Astrocyte (in vitro differentiated cells and primary cell): ENCODE measurements at regions not wholly inside any gene's neighbourhood (a gene's known extent, or its start where the extent isn't known, plus 50 kb on each side); places are given as distances from the start of the nearest gene placed in this dataset.
A peak's percentile ranks its signal among the peaks of the same experiment; 100 is the strongest.

ENCODE experiments used
- DNase-seq: peaks from one replicate; pipeline ENCODE4 v3.0.0-alpha.2; 2010; ENCODE audit warnings: low read depth
- FAIRE-seq: peaks from 2 replicates; lab custom pipeline; 2011; peaks lifted over from hg19 to GRCh38; lab: Jason Lieb, UNC
- H2AFZ ChIP-seq: 2 replicates; pipeline ENCODE4 v1.6.0; 2012; ENCODE audit warnings: low read depth, low read length, inconsistent platforms
- H3K27ac ChIP-seq: 2 replicates; pipeline ENCODE4 v1.5.1; 2011; ENCODE audit warnings: low read depth, low read length, inconsistent platforms
- H3K27me3 ChIP-seq: 2 replicates; pipeline ENCODE4 v1.6.0; 2011; ENCODE audit warnings: low read length, inconsistent platforms; ENCODE audit not compliant: insufficient read depth
- H3K36me3 ChIP-seq: 2 replicates; pipeline ENCODE4 v1.5.1; 2011; ENCODE audit warnings: low read length, inconsistent platforms; ENCODE audit not compliant: insufficient read depth
- H3K4me1 ChIP-seq: 2 replicates; pipeline ENCODE4 v1.5.1; 2011; ENCODE audit warnings: low read length, inconsistent platforms; ENCODE audit not compliant: insufficient read depth
- H3K4me2 ChIP-seq: 2 replicates; pipeline ENCODE4 v1.6.0; 2012; ENCODE audit warnings: low read length, inconsistent platforms
- H3K4me3 ChIP-seq: 2 replicates; pipeline ENCODE4 v1.5.1; 2011; ENCODE audit warnings: low read depth, mild to moderate bottlenecking, low read length, inconsistent platforms; ENCODE audit not compliant: insufficient read depth
- H3K79me2 ChIP-seq: 2 replicates; pipeline ENCODE4 v1.6.0; 2012; ENCODE audit warnings: mild to moderate bottlenecking, low read length, inconsistent platforms; ENCODE audit not compliant: insufficient read depth
- H3K9ac ChIP-seq: 2 replicates; pipeline ENCODE4 v1.6.0; 2012; ENCODE audit warnings: mild to moderate bottlenecking, low read length, inconsistent platforms
- H3K9me3 ChIP-seq: 2 replicates; pipeline ENCODE4 v1.5.1; 2012; ENCODE audit warnings: low read depth, mild to moderate bottlenecking, low read length, inconsistent platforms; ENCODE audit not compliant: insufficient read depth
- H4K20me1 ChIP-seq: 2 replicates; pipeline ENCODE4 v1.6.0; 2012; ENCODE audit warnings: low read length, inconsistent platforms; ENCODE audit not compliant: insufficient read depth
- H3K27ac Mint-ChIP-seq: one replicate; pipeline ENCODE4 v1.8.0; 2021; ENCODE audit warnings: mild to moderate bottlenecking, mixed read lengths; ENCODE audit not compliant: unreplicated experiment
- H3K27me3 Mint-ChIP-seq: one replicate; pipeline ENCODE4 v1.8.0; 2021; ENCODE audit warnings: low read depth, mixed read lengths; ENCODE audit not compliant: unreplicated experiment
- H3K36me3 Mint-ChIP-seq: one replicate; pipeline ENCODE4 v1.8.0; 2021; ENCODE audit warnings: low read depth, mixed read lengths; ENCODE audit not compliant: unreplicated experiment
- H3K4me1 Mint-ChIP-seq: one replicate; pipeline ENCODE4 v1.8.0; 2021; ENCODE audit warnings: low read depth, mixed read lengths; ENCODE audit not compliant: unreplicated experiment
- H3K4me3 Mint-ChIP-seq: one replicate; pipeline ENCODE4 v1.8.0; 2021; ENCODE audit warnings: mild to moderate bottlenecking, moderate library complexity, mixed read lengths; ENCODE audit not compliant: unreplicated experiment
- H3K9me3 Mint-ChIP-seq: one replicate; pipeline ENCODE4 v1.8.0; 2021; ENCODE audit warnings: mild to moderate bottlenecking, mixed read lengths; ENCODE audit not compliant: unreplicated experiment
- CTCF ChIP-seq: IDR thresholded peaks from 2 replicates; pipeline ENCODE4 v1.5.1; 2011; ENCODE audit warnings: low read depth, mild to moderate bottlenecking, inconsistent platforms, low read length, moderate library complexity; ENCODE audit not compliant: insufficient read depth
- EZH2 ChIP-seq: IDR thresholded peaks from 2 replicates; pipeline ENCODE4 v1.6.1; 2012; ENCODE audit warnings: mild to moderate bottlenecking, low read length, inconsistent platforms; ENCODE audit not compliant: insufficient read depth

GRCh38 chr21:34202553-34203372, 129.4 kb downstream of the MRPS6 start:
- Histone ChIP-seq H3K4me1 (peaks cover 14% of the 10 kb centered on the region), H3K36me3 (no peaks in the 10 kb centered on the region), H3K27me3 (peaks cover 3% of the 10 kb centered on the region), H3K4me3 (peak overlapping the region; percentile 56), H3K27ac (no peak overlapping the region), H4K20me1 (no peaks in the 10 kb centered on the region), H2AFZ (peak overlapping the region; percentile 91), H3K9me3 (no peaks in the 10 kb centered on the region), H3K79me2 (no peaks in the 10 kb centered on the region), H3K4me2 (peak overlapping the region; percentile 92), H3K9ac (peak overlapping the region; percentile 58)
- no peaks in the 10 kb centered on the region for H3K9me3 Mint-ChIP-seq
- H3K4me1 Mint-ChIP-seq: peaks cover 25% of the 10 kb centered on the region
- no peaks in the 10 kb centered on the region for H3K27me3 Mint-ChIP-seq
- peak overlapping the region; percentile 82 for H3K4me3 Mint-ChIP-seq
- DNase-seq (no peak), FAIRE-seq (no peak)
- peak overlapping the region; percentile 81 for H3K27ac Mint-ChIP-seq
- H3K36me3 Mint-ChIP-seq: no peaks in the 10 kb centered on the region
- no peak for TF ChIP-seq EZH2
- TF ChIP-seq CTCF: no peak

- Mint-ChIP-seq H3K4me3 (no peak overlapping the region), H3K9me3 (no peaks in the 10 kb centered on the region), H3K36me3 (no peaks in the 10 kb centered on the region), H3K27ac (no peak overlapping the region), H3K27me3 (no peaks in the 10 kb centered on the region), H3K4me1 (peaks cover 19% of the 10 kb centered on the region)
- FAIRE-seq: no peak
- Histone ChIP-seq H3K79me2 (no peaks in the 10 kb centered on the region), H3K4me3 (no peak overlapping the region), H3K9me3 (no peaks in the 10 kb centered on the region), H3K9ac (no peak overlapping the region), H3K36me3 (no peaks in the 10 kb centered on the region), H3K4me1 (peaks cover 14% of the 10 kb centered on the region), H3K4me2 (no peak overlapping the region), H4K20me1 (no peaks in the 10 kb centered on the region), H2AFZ (no peak overlapping the region), H3K27ac (no peak overlapping the region), H3K27me3 (peaks cover 3% of the 10 kb centered on the region)
- TF ChIP-seq EZH2 (no peak), CTCF (no peak)
- no peak for DNase-seq
These were observed 130.6 kb downstream of the MRPS6 start for GRCh38 chr21:34203851-34204420.
